ENCODE measurements at regions not wholly inside any gene's neighbourhood (a gene's known extent, or its start where the extent isn't known, plus 50 kb on each side); places are given as distances from the start of the nearest gene placed in this dataset.

DNA sequence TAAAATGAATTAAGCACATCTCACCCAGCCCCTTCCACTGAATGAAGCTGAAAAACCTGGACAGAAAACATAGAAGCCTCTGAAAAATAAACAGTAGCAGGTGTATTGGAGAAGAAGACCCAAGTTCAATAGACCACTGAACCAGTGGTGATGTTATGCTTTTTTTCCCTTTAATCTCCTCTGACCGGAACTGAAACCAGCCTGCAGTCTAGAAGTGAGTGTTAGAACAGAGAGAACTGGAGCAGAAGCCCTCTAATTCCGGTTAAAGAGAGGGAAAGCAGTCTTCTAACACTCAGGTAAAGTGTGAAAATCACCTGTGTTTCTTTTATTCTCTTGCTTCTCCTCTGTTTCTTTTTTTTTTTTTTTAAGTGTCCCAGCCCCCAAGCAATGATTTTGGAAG lies 83.5 kb upstream of the CCL21 start:
- Histone ChIP-seq H3K4me1 (ENCODE audit: control insufficient read depth in 4 of 4, insufficient read depth in 4 of 4, low read length in 3 of 4) (no peaks in the 10 kb centered on the region), H3K9me3 (ENCODE audit: control insufficient read depth in 4 of 4, low read length in 3 of 4) (no peaks in the 10 kb centered on the region), H3K9ac (ENCODE audit: low read depth in 1 of 2, low read length in 2 of 2) (no peak overlapping the region), H3K36me3 (ENCODE audit: control insufficient read depth in 4 of 4, insufficient read depth in 3 of 4, low read depth in 1 of 4, low read length in 3 of 4) (no peaks in the 10 kb centered on the region), H3K27me3 (ENCODE audit: control insufficient read depth in 4 of 4, insufficient read depth in 4 of 4, low read length in 3 of 4) (peaks cover 0 to 3% (median 0%) of the 10 kb centered on the region in 4 donors), H3K4me3 (ENCODE audit: low read depth in 1 of 3, low read length in 3 of 3) (no peak overlapping the region), H3K27ac (ENCODE audit: low read depth in 1 of 2, low read length in 2 of 2) (no peak overlapping the region)
- 65% methylated on average over 2 of the region's 2 CpGs for WGBS
- DNase-seq (ENCODE audit: low spot score): no peak
- no peak for TF ChIP-seq RXRA (IDR thresholded peaks at IDR 0.05)
- TF ChIP-seq YY1 (IDR thresholded peaks at IDR 0.05): no peak
- TF ChIP-seq, protein P1, sequence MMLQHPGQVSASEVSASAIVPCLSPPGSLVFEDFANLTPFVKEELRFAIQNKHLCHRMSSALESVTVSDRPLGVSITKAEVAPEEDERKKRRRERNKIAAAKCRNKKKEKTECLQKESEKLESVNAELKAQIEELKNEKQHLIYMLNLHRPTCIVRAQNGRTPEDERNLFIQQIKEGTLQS (IDR thresholded peaks at IDR 0.05): no peak
- no peak for TF ChIP-seq HNF4A (conservative IDR thresholded peaks at IDR 0.05)
- TF ChIP-seq HNF4G (IDR thresholded peaks at IDR 0.05): no peak
- TF ChIP-seq GABPA (IDR thresholded peaks at IDR 0.05 in 1 of 2, conservative IDR thresholded peaks at IDR 0.05 in 1 of 2): no peak
- no peak for TF ChIP-seq NR2F2 (IDR thresholded peaks at IDR 0.05)
- TF ChIP-seq SP1 (IDR thresholded peaks at IDR 0.05): no peak
- no peak for TF ChIP-seq RAD21 (IDR thresholded peaks at IDR 0.05)
- TF ChIP-seq JUND (IDR thresholded peaks at IDR 0.05): no peak

DNA sequence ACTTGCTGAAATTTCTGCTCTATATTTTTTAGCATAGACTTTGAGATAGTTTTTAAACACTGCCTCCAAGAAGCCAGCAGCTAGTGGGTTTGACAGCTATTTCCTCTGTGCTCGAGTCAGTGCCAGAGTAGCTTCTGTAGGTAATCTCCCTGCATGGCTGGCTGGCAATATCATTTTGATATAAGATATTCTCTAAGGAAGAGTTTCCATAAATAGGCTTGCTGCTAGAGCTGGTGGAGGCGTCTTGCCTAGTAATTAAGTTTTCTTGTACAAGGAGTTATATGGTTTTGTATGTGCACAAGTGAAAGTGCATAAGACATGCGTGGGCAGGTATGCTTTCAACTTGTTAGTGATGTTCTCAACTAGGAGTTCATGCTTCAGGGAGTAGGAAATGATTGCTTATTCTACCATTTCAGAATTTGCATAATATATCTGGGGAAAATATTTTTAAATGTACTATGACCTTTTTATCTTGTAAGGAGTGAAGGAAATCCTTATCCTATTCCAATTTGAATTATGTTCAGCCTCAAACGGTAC lies 74.1 kb upstream of the CCL21 start:
- DNase-seq (ENCODE audit: low spot score): no peak

More for the DNA sequence above, 74.1 kb upstream of the CCL21 start:
- Histone ChIP-seq H3K36me3 (ENCODE audit: control insufficient read depth in 4 of 4, insufficient read depth in 3 of 4, low read depth in 1 of 4, low read length in 3 of 4) (no peaks in the 10 kb centered on the region), H3K9me3 (ENCODE audit: control insufficient read depth in 4 of 4, low read length in 3 of 4) (no peaks in the 10 kb centered on the region), H3K4me3 (ENCODE audit: low read depth in 1 of 3, low read length in 3 of 3) (no peak overlapping the region), H3K9ac (ENCODE audit: low read depth in 1 of 2, low read length in 2 of 2) (no peak overlapping the region), H3K4me1 (ENCODE audit: control insufficient read depth in 4 of 4, insufficient read depth in 4 of 4, low read length in 3 of 4) (no peaks in the 10 kb centered on the region), H3K27me3 (ENCODE audit: control insufficient read depth in 4 of 4, insufficient read depth in 4 of 4, low read length in 3 of 4) (no peaks in the 10 kb centered on the region), H3K27ac (ENCODE audit: low read depth in 1 of 2, low read length in 2 of 2) (no peak overlapping the region)
- TF ChIP-seq, protein P1 (IDR thresholded peaks at IDR 0.05): no peak
- no peak for TF ChIP-seq YY1 (IDR thresholded peaks at IDR 0.05)
- TF ChIP-seq, protein P2, sequence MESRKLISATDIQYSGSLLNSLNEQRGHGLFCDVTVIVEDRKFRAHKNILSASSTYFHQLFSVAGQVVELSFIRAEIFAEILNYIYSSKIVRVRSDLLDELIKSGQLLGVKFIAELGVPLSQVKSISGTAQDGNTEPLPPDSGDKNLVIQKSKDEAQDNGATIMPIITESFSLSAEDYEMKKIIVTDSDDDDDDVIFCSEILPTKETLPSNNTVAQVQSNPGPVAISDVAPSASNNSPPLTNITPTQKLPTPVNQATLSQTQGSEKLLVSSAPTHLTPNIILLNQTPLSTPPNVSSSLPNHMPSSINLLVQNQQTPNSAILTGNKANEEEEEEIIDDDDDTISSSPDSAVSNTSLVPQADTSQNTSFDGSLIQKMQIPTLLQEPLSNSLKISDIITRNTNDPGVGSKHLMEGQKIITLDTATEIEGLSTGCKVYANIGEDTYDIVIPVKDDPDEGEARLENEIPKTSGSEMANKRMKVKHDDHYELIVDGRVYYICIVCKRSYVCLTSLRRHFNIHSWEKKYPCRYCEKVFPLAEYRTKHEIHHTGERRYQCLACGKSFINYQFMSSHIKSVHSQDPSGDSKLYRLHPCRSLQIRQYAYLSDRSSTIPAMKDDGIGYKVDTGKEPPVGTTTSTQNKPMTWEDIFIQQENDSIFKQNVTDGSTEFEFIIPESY (IDR thresholded peaks at IDR 0.05): no peak
- TF ChIP-seq FOXA2 (IDR thresholded peaks at IDR 0.05): no peak
- TF ChIP-seq HNF4G (IDR thresholded peaks at IDR 0.05): no peak
- TF ChIP-seq JUND (IDR thresholded peaks at IDR 0.05): no peak
- TF ChIP-seq, protein P3, sequence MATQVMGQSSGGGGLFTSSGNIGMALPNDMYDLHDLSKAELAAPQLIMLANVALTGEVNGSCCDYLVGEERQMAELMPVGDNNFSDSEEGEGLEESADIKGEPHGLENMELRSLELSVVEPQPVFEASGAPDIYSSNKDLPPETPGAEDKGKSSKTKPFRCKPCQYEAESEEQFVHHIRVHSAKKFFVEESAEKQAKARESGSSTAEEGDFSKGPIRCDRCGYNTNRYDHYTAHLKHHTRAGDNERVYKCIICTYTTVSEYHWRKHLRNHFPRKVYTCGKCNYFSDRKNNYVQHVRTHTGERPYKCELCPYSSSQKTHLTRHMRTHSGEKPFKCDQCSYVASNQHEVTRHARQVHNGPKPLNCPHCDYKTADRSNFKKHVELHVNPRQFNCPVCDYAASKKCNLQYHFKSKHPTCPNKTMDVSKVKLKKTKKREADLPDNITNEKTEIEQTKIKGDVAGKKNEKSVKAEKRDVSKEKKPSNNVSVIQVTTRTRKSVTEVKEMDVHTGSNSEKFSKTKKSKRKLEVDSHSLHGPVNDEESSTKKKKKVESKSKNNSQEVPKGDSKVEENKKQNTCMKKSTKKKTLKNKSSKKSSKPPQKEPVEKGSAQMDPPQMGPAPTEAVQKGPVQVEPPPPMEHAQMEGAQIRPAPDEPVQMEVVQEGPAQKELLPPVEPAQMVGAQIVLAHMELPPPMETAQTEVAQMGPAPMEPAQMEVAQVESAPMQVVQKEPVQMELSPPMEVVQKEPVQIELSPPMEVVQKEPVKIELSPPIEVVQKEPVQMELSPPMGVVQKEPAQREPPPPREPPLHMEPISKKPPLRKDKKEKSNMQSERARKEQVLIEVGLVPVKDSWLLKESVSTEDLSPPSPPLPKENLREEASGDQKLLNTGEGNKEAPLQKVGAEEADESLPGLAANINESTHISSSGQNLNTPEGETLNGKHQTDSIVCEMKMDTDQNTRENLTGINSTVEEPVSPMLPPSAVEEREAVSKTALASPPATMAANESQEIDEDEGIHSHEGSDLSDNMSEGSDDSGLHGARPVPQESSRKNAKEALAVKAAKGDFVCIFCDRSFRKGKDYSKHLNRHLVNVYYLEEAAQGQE (IDR thresholded peaks at IDR 0.05): no peak
- TF ChIP-seq, protein P4, sequence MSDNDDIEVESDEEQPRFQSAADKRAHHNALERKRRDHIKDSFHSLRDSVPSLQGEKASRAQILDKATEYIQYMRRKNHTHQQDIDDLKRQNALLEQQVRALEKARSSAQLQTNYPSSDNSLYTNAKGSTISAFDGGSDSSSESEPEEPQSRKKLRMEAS (IDR thresholded peaks at IDR 0.05): no peak
- TF ChIP-seq GABPA (IDR thresholded peaks at IDR 0.05 in 1 of 2, conservative IDR thresholded peaks at IDR 0.05 in 1 of 2): no peak
- TF ChIP-seq TAF1 (conservative IDR thresholded peaks at IDR 0.05): no peak
- no peak for TF ChIP-seq RAD21 (IDR thresholded peaks at IDR 0.05)
- no peak for TF ChIP-seq FOXA1 (IDR thresholded peaks at IDR 0.05)
- TF ChIP-seq EGR1 (IDR thresholded peaks at IDR 0.05; ENCODE audit: low read depth in 2 of 2): no peak
- WGBS: 72% methylated on average over 4 of the region's 4 CpGs

Measured in liver (tissue), 7 donors.